ENCODE measurements at regions not wholly inside any gene's neighbourhood (a gene's known extent, or its start where the extent isn't known, plus 50 kb on each side); places are given as distances from the start of the nearest gene placed in this dataset.

DNA sequence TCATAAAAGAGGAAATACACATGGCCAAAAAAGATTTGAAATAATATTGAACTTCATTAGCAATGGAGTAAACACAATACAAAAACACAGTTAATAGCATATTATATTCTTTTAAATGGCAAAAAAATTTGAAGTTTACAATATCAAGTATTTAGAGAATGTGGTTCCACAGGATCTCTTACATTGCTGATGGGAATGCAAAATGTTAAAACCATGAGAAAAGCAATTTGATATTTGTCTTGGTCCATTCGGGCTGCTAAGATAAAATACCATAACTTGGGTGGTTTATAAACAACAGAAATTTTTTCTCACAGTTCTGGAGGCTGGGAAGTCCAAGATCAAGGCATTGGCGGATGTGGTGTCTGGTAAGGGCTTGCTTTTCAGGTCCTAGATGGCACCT lies 154.0 kb upstream of the PLN start:
- Histone ChIP-seq H3K4me3 (ENCODE audit: low read depth, low read length) (no peak overlapping the region), H3K27me3 (replicated peaks) (no peaks in the 10 kb centered on the region), H3K27ac (no peak overlapping the region), H3K36me3 (replicated peaks) (no peaks in the 10 kb centered on the region)
- DNase-seq = no peak
- TF ChIP-seq, protein P1, sequence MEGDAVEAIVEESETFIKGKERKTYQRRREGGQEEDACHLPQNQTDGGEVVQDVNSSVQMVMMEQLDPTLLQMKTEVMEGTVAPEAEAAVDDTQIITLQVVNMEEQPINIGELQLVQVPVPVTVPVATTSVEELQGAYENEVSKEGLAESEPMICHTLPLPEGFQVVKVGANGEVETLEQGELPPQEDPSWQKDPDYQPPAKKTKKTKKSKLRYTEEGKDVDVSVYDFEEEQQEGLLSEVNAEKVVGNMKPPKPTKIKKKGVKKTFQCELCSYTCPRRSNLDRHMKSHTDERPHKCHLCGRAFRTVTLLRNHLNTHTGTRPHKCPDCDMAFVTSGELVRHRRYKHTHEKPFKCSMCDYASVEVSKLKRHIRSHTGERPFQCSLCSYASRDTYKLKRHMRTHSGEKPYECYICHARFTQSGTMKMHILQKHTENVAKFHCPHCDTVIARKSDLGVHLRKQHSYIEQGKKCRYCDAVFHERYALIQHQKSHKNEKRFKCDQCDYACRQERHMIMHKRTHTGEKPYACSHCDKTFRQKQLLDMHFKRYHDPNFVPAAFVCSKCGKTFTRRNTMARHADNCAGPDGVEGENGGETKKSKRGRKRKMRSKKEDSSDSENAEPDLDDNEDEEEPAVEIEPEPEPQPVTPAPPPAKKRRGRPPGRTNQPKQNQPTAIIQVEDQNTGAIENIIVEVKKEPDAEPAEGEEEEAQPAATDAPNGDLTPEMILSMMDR (IDR thresholded peaks at IDR 0.05; ENCODE audit: low read depth, low read length, missing control alignments) = no peak
- in situ Hi-C loops (cut with HindIII; ENCODE audit: low pct_ligation_motif_present, low sequenced_read_pairs) = no loop called here

DNA sequence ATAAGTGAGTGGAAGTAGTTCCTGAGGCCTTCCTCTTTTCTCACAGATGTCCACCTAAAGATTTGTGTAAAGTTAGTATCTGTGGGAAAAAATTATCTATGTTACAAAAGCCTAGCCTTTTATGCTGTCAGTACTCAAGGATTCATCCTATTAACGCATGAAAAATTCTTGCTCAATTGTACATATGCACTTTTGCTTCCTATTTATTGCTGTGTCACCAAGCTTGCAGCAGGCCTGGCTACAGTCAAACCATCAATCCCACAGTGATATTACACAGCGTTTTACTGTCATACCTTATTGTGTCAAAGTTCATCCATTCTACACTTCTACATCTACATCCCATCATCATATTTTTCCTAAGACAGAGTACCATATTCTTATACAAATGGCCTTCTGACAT lies 151.1 kb upstream of the PLN start:
- in situ Hi-C loops (cut with HindIII; ENCODE audit: low pct_ligation_motif_present, low sequenced_read_pairs) = no loop called here
- H3K36me3 ChIP-seq (replicated peaks) = no peaks in the 10 kb centered on the region
- no peak for DNase-seq
- no peaks in the 10 kb centered on the region for H3K27me3 ChIP-seq (replicated peaks)
- H3K4me3 ChIP-seq (ENCODE audit: low read depth, low read length) = no peak overlapping the region
- TF ChIP-seq, protein P1 (IDR thresholded peaks at IDR 0.05; ENCODE audit: low read depth, low read length, missing control alignments) = no peak
- no peak overlapping the region for H3K27ac ChIP-seq

DNA sequence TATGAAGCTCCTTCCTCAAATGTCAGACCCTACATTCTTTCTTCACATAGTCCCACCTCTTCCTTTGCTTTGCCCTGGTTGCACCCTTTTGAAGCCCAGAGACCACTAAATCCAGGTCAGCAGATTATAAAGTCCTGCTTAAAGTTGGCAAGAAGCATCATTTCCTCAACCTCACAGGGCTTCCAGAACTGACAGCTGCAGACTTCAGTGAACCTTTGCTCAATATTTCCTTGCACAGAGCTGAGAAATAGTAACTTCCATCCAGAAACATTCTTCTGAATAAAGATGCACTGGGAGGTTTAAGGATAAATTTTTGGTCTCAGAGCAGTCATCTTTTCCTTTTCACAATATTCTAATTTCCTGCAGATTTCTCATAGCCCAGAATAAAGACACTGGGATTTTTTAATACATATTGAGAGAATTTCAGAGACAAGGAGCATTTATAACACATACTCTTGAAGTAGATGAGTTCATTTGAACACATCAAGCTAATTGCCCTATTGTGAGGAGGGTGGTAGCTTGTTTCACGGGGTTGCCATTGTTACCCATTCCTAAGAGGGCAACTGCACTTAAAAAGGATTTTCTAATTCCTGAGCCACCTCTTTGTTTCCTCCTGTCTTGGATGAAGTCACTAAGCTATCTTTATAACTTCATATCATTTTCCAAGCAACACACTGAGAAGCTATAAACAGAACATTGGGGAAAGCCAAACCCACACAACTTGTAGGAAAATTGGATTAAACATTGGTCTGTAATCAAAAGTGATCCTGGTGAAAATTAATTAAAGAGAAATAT lies 150.2 kb upstream of the PLN start:
- in situ Hi-C loops (cut with HindIII; ENCODE audit: low pct_ligation_motif_present, low sequenced_read_pairs) = no loop called here

DNA sequence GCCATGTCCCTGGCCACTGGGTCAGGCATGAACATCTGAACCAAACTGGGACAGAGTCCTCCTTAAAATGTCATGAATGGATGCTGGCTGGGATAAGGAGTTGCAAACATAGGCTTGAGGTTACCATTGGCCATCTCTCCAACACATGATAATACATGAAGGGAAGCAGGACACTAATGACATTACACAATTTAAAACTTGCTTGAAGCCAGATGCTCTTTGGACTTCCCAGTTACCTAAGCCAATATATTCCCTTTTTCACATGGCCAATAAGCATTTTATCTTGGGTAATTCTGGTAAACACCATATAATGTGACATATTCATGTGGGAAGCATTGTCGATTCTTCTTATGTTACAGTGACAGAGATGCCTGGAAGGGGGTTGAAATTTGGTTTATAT lies 148.0 kb upstream of the PLN start:
- no peak for DNase-seq
- in situ Hi-C loops (cut with HindIII; ENCODE audit: low pct_ligation_motif_present, low sequenced_read_pairs) = no loop called here
- Histone ChIP-seq H3K36me3 (replicated peaks) (no peaks in the 10 kb centered on the region), H3K27ac (no peak overlapping the region), H3K4me3 (ENCODE audit: low read depth, low read length) (no peak overlapping the region), H3K27me3 (replicated peaks) (no peaks in the 10 kb centered on the region)
- TF ChIP-seq, protein P1 (IDR thresholded peaks at IDR 0.05; ENCODE audit: low read depth, low read length, missing control alignments) = no peak

More for the DNA sequence above, 150.2 kb upstream of the PLN start:
- no peak overlapping the region for H3K27ac ChIP-seq
- H3K36me3 ChIP-seq (replicated peaks) = no peaks in the 10 kb centered on the region
- no peak for DNase-seq
- TF ChIP-seq, protein P1 (IDR thresholded peaks at IDR 0.05; ENCODE audit: low read depth, low read length, missing control alignments) = no peak
- H3K27me3 ChIP-seq (replicated peaks) = no peaks in the 10 kb centered on the region
- H3K4me3 ChIP-seq (ENCODE audit: low read depth, low read length) = no peak overlapping the region

DNA sequence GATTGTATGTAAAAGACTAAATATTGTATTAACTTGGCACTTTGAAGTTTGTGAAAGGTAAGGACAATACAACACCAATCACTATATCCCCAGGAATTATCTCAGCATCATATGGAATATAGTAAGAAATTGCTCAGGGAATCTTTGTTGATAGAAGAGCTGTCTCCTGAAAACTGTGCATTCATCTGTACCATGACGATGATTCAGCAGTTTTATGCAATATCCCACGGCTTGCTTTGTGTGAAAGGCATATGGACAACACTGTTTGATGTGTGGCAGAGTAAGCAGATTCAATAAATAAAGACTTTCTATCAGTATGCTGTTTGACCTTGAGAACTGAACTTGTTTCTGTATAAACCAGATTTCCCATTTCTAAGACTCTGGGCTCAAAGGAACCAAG lies 147.5 kb upstream of the PLN start:
- H3K36me3 ChIP-seq (replicated peaks) = no peaks in the 10 kb centered on the region
- no peak overlapping the region for H3K27ac ChIP-seq
- DNase-seq = no peak
- TF ChIP-seq, protein P1 (IDR thresholded peaks at IDR 0.05; ENCODE audit: low read depth, low read length, missing control alignments) = no peak
- no peaks in the 10 kb centered on the region for H3K27me3 ChIP-seq (replicated peaks)
- no peak overlapping the region for H3K4me3 ChIP-seq (ENCODE audit: low read depth, low read length)
- in situ Hi-C loops (cut with HindIII; ENCODE audit: low pct_ligation_motif_present, low sequenced_read_pairs) = no loop called here

Data from brain microvascular endothelial cell (primary cell).